ENCODE measurements at regions not wholly inside any gene's neighbourhood (a gene's known extent, or its start where the extent isn't known, plus 50 kb on each side); places are given as distances from the start of the nearest gene placed in this dataset.

DNA sequence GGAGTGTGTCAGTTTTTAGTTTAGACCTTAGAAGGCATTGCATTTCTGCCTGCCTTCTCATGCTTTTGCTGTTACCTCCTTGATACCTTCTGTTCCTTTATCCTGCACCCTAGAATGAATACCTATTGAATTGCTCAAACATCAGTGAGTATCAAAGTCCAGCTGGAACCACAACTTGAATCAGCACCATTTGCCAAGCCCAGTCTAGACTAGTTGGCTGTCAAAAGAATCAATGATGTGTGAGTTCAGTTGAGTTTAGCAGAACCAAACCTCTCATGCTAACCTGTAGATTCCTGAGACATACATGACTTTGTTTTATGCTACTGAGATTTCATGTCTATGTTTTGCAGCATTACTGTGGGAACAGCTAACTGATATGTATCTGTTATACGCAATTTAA is 116.6 kb downstream of the FAM170A start:
- no peak for TF ChIP-seq EZH2 (IDR thresholded peaks at IDR 0.05; ENCODE audit: borderline replicate concordance, low read depth, low read length, poor library complexity, severe bottlenecking)
- TF ChIP-seq, protein P1, sequence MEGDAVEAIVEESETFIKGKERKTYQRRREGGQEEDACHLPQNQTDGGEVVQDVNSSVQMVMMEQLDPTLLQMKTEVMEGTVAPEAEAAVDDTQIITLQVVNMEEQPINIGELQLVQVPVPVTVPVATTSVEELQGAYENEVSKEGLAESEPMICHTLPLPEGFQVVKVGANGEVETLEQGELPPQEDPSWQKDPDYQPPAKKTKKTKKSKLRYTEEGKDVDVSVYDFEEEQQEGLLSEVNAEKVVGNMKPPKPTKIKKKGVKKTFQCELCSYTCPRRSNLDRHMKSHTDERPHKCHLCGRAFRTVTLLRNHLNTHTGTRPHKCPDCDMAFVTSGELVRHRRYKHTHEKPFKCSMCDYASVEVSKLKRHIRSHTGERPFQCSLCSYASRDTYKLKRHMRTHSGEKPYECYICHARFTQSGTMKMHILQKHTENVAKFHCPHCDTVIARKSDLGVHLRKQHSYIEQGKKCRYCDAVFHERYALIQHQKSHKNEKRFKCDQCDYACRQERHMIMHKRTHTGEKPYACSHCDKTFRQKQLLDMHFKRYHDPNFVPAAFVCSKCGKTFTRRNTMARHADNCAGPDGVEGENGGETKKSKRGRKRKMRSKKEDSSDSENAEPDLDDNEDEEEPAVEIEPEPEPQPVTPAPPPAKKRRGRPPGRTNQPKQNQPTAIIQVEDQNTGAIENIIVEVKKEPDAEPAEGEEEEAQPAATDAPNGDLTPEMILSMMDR (conservative IDR thresholded peaks at IDR 0.05; ENCODE audit: low read depth, low read length) = no peak
